IPS-18a (cell line): ENCODE measurements at regions not wholly inside any gene's neighbourhood (a gene's known extent, or its start where the extent isn't known, plus 50 kb on each side); places are given as distances from the start of the nearest gene placed in this dataset.

ENCODE experiments used
- H3K27ac ChIP-seq: one replicate; pipeline ENCODE4 v1.5.1; 2013; ENCODE audit warnings: low read length
- H3K27me3 ChIP-seq: one replicate; pipeline ENCODE4 v1.6.1; 2013; ENCODE audit warnings: mild to moderate bottlenecking, low read length; ENCODE audit not compliant: control insufficient read depth, insufficient read depth
- H3K36me3 ChIP-seq: one replicate; pipeline ENCODE4 v1.6.1; 2013; ENCODE audit warnings: low read depth, low read length; ENCODE audit not compliant: control insufficient read depth
- H3K4me1 ChIP-seq: one replicate; pipeline ENCODE4 v1.6.1; 2013; ENCODE audit warnings: low read depth, low read length; ENCODE audit not compliant: control insufficient read depth
- H3K4me3 ChIP-seq: one replicate; pipeline ENCODE4 v1.5.1; 2013; ENCODE audit warnings: low read length
- H3K9ac ChIP-seq: one replicate; pipeline ENCODE4 v1.6.1; 2013; ENCODE audit warnings: mild to moderate bottlenecking, low read length, moderate library complexity
- H3K9me3 ChIP-seq: one replicate; pipeline ENCODE4 v1.6.1; 2013; ENCODE audit warnings: low read depth, low read length; ENCODE audit not compliant: control insufficient read depth

DNA sequence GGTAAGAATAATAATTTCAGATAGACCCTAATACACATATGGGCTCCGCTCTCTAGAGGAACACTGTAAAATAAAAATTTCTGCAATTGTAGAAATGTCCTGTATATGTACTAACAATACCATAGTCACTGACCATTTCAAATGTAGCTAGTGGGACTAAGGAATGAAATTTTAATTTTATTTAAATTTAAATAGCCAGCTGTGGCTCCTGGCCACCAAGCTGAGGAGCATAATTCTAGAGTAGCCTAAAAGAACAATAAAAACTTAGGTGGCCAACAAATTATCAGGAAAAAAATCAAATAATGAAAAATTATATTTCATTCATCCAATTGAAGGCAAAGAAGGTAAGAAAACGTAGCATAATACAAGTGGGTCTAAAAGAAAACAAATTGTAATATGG is 240.9 kb upstream of the MIR17HG start:
- no peak overlapping the region for H3K4me3 ChIP-seq
- no peaks in the 10 kb centered on the region for H3K9me3 ChIP-seq
- no peaks in the 10 kb centered on the region for H3K27me3 ChIP-seq
- H3K4me1 ChIP-seq, result peaks cover under 1% of the 10 kb centered on the region
- no peaks in the 10 kb centered on the region for H3K36me3 ChIP-seq
- H3K9ac ChIP-seq, result no peak overlapping the region
- H3K27ac ChIP-seq, result no peak overlapping the region

DNA sequence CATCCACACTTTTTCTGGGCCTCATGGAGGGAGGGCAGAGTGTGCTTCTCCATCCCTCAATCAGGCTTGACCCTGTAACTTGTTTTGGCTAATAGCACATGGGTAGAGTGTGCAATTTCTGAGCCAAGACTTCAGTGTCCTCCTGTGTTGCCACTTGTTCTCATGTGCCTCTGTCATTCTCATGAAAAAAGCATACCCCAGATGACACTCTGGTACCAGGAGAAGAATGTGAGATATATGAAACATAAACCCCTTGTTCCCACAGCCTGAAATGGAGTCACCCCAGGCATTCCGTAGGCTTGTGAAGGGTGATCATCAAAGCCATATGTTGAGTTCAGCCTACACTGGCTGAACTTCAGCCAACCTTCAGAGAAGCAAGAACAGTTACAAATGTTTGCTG is 239.2 kb upstream of the MIR17HG start:
- Histone ChIP-seq H3K4me3 (no peak overlapping the region), H3K4me1 (no peaks in the 10 kb centered on the region), H3K27ac (no peak overlapping the region), H3K9ac (no peak overlapping the region), H3K9me3 (no peaks in the 10 kb centered on the region), H3K27me3 (no peaks in the 10 kb centered on the region), H3K36me3 (no peaks in the 10 kb centered on the region)

DNA sequence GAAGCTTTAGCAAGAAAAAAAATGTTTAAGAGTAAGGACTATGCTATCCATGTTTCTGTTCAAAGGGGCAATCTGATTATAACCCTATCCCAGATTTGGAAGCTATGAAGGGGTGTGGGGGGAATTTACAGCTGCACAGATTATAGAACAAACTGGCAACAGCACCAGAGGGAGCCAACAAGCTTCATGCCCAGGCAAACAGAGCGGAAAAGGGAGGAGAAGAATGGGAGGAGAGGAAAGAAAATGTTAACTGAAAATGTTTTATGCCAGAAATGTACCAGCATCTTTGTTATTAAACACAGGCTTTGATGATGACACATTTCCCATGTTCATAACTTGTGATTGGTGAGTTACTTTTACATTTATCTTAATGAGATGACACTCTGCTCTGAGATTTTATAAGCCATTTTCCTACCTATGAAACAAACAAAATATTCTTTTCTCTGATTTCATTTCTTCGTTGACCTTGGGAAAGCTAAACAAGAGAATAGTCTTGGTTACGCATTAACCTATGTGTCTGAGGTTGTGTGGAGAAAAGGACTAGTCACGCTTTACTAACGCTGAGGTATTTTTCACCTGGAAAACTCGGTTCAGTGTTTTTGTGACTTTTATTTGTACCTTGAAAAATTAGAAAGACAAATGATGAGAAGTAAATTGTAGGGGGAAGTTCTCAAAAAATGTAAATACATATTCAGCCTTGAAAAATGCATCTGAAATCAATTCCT is 235.8 kb upstream of the MIR17HG start:
- H3K27me3 ChIP-seq, result no peaks in the 10 kb centered on the region
- no peak overlapping the region for H3K4me3 ChIP-seq
- H3K4me1 ChIP-seq, result no peaks in the 10 kb centered on the region
- H3K9ac ChIP-seq, result no peak overlapping the region
- no peaks in the 10 kb centered on the region for H3K9me3 ChIP-seq
- H3K27ac ChIP-seq, result no peak overlapping the region
- H3K36me3 ChIP-seq, result no peaks in the 10 kb centered on the region

DNA sequence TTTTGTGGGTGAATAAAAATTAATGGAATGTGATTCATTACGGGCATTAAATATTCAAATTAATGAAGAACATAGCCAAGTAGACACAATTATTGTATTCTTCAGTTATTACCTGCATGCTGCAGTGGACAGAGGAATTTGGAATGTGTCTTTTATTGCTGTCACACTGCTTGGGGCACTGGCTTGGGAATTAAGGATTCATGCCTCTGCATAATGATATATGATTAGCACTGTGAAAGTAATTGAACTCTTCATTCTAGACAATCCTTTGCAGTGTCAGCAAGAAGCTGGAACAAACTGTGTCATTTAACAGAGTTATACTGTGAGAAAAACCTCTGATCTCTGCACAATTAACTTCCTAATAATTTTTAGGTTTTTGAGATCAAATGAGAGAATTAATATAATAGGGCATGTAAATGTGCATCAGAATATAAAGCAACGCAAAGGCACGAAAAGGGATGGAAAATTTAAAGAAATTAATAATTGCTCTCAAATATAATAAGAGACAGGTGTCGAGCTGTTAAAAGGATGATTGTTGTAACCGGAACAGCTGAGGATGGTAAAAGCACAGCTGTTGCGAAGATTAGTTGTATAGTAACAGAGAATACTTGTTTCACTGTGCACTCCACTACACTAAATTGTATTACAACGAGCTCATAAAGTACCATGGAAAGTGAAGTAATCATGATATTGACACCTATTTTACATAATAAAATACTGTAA is 235.1 kb upstream of the MIR17HG start:
- Histone ChIP-seq H3K9ac (no peak overlapping the region), H3K4me1 (no peaks in the 10 kb centered on the region), H3K27me3 (no peaks in the 10 kb centered on the region), H3K36me3 (no peaks in the 10 kb centered on the region), H3K4me3 (no peak overlapping the region), H3K9me3 (no peaks in the 10 kb centered on the region), H3K27ac (no peak overlapping the region)

DNA sequence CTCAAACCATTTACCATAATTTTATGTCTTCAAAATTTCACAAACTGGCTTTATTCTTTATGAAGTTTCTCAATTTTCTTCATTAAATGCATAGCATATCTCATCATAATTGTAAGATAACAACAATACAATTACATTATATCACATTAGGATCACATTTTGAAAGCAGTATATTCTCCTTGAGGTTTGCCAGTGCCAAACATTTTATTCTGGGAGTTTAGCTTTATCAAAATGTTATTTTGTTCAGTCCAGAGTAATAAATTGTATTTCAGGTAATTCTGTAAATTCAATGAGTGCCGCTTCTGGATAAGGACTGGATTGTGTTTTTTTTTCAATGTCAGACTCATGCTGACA is 234.6 kb upstream of the MIR17HG start:
- H3K27me3 ChIP-seq, result no peaks in the 10 kb centered on the region
- no peaks in the 10 kb centered on the region for H3K36me3 ChIP-seq
- H3K4me1 ChIP-seq, result no peaks in the 10 kb centered on the region
- no peaks in the 10 kb centered on the region for H3K9me3 ChIP-seq
- H3K27ac ChIP-seq, result no peak overlapping the region
- H3K9ac ChIP-seq, result no peak overlapping the region
- no peak overlapping the region for H3K4me3 ChIP-seq

DNA sequence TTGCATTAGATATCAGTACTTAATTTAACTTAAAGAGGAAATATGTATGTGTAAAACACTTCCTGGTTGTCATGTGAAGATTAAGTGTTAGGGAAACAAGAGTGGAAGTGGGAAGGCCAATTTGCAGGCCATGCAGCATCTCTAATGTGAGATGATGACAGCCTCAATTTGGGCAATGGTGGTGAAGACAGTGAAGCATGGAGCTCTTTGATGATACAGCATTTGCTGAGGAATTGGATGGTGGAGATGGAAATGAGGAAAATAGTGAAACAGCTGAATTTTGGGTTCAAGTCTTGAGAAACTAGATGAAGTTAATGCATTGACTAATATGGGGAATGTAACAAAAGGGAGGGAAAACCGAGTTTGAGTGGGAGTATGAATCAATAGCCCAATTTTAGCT is 231.7 kb upstream of the MIR17HG start:
- Histone ChIP-seq H3K27me3 (no peaks in the 10 kb centered on the region), H3K9me3 (no peaks in the 10 kb centered on the region), H3K9ac (no peak overlapping the region), H3K36me3 (no peaks in the 10 kb centered on the region), H3K4me1 (no peaks in the 10 kb centered on the region), H3K4me3 (no peak overlapping the region), H3K27ac (no peak overlapping the region)

DNA sequence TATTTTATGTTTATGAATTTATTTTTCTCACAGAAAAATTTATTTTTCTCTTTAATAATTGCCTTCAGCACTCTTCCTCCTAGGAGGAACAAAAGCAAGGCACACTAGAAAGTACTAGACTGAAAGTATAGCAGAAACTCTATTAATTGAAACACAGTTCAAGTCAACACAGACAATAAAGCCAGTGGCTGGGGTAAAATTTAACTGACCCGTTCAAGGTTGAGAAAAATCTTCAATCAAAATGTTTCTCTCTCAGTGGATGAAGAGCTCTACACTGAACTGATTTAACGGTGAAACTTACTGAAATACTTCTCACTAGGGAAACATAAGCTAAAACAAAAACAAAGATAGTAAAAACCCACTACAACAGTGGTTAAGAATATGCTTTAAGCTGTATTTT is 230.1 kb upstream of the MIR17HG start:
- H3K36me3 ChIP-seq, result no peaks in the 10 kb centered on the region
- no peaks in the 10 kb centered on the region for H3K9me3 ChIP-seq
- no peak overlapping the region for H3K27ac ChIP-seq
- H3K9ac ChIP-seq, result no peak overlapping the region
- no peaks in the 10 kb centered on the region for H3K27me3 ChIP-seq
- no peak overlapping the region for H3K4me3 ChIP-seq
- no peaks in the 10 kb centered on the region for H3K4me1 ChIP-seq

DNA sequence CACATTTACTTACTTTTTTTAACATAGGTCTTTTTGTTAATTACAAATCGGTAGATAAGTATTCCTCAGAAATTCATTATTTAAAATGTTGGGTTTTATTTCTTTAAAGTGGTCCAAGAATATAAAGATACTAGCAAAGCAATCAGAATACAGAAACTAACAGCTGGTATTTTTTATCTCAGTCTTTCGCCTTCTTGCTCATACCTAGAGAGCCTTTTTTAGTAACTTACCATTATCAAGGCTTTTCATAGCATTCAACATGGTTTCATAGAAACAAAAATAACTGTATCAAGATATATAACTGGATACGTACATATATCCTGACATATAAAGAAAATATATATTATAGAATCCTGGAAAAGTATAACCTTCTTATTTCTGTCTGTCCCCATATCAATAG is 227.8 kb upstream of the MIR17HG start:
- Histone ChIP-seq H3K4me1 (peaks cover 8% of the 10 kb centered on the region), H3K27ac (no peak overlapping the region), H3K4me3 (no peak overlapping the region), H3K9me3 (no peaks in the 10 kb centered on the region), H3K27me3 (no peaks in the 10 kb centered on the region), H3K36me3 (no peaks in the 10 kb centered on the region), H3K9ac (no peak overlapping the region)

DNA sequence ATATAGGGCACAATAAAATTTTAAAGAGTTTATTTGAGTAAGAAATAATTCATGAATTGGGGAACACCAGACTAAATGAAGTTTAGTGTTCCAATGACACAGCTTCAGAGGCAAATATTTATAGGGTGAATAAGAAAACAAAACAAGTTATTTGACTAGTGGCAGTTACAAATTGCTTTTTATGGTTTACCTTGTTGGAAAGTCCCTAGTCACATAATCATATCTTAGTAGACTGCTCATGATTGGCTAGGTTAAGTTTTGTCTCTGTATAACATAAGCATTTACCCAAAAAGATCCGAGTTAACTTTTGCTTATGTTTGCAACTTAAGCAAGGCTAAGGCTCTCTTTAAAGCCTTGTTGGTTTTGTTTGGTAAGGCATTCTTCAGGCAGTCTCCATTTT is 224.7 kb upstream of the MIR17HG start:
- Histone ChIP-seq H3K9me3 (no peaks in the 10 kb centered on the region), H3K9ac (no peak overlapping the region), H3K36me3 (no peaks in the 10 kb centered on the region), H3K4me3 (no peak overlapping the region), H3K27ac (no peak overlapping the region), H3K4me1 (peaks cover 8% of the 10 kb centered on the region), H3K27me3 (no peaks in the 10 kb centered on the region)

DNA sequence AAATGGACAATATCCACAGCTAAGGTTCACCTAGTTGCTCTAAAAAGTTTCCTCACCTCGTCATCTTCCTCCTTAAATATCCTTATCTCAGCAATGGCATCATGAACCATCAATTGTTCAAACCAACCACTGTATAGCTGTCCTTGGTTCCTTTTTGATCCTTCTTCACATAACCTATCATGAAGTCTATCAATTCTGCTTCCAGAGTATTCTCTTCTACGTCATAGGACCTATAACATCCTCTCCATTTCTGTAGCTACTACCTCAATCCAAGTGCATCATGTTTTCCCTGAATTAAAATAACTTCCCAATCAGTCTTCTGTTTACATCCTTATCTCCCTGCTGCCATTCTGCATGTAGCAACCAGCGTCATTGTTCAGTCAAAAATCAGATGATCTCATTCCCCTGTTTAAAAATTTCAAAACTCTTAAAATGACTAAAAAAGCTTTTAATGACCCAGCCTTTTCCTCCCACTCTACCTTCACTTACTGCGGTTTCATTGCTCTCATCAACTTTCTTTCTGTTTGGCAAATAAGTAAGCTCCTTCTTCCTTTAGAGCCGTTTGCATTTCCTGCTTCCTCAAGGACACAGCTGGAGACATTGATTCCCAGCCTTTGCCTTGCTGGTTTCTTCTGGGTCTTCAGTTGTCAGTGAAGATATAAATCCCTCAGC is 223.9 kb upstream of the MIR17HG start:
- H3K4me1 ChIP-seq, result peaks cover 8% of the 10 kb centered on the region
- no peaks in the 10 kb centered on the region for H3K36me3 ChIP-seq
- no peak overlapping the region for H3K9ac ChIP-seq
- no peaks in the 10 kb centered on the region for H3K9me3 ChIP-seq
- no peaks in the 10 kb centered on the region for H3K27me3 ChIP-seq
- H3K4me3 ChIP-seq, result no peak overlapping the region
- H3K27ac ChIP-seq, result no peak overlapping the region

DNA sequence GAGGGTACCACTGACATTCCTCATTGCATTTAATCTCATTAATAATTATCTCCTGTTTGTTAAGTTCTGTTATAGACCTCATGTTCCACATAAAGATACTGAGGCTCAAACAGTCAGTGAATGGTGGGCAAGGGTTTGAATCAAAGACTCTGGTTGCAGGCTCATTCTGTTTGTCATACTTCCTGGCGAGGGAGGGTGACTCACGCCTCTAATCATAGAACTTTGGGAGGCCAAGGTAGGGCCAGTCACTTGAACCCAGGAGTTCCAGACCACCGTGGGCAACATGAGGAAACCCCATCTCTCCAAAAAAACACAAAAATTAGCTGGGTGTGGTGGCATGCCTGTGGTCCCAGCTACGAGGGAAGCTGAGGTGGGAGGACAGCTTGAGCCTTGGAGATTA is 220.7 kb upstream of the MIR17HG start:
- Histone ChIP-seq H3K9ac (no peak overlapping the region), H3K9me3 (no peaks in the 10 kb centered on the region), H3K36me3 (no peaks in the 10 kb centered on the region), H3K27ac (no peak overlapping the region), H3K4me3 (no peak overlapping the region), H3K27me3 (no peaks in the 10 kb centered on the region), H3K4me1 (peaks cover 8% of the 10 kb centered on the region)

DNA sequence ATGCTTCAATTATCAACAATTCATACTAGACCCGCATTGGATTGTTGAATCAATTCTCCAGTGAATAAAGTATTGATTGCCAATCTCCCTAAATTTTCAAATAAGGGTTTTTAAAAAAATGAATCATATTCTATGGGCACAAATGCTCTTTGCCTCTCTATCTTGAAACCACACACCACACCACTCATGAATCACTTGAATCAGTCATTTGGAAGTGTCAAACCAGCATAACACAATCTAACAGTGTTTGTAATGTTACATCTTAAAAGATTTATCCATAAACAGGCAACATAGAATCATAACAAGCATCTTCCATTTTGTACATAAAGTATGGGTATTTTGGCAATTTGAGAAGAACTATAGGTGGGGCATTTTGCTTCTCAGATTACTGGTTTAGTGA is 219.5 kb upstream of the MIR17HG start:
- Histone ChIP-seq H3K9me3 (no peaks in the 10 kb centered on the region), H3K9ac (no peak overlapping the region), H3K4me3 (no peak overlapping the region), H3K27ac (no peak overlapping the region), H3K4me1 (peaks cover 8% of the 10 kb centered on the region), H3K27me3 (no peaks in the 10 kb centered on the region), H3K36me3 (no peaks in the 10 kb centered on the region)
